Putamen (tissue), 1 donor: ENCODE measurements at regions not wholly inside any gene's neighbourhood (a gene's known extent, or its start where the extent isn't known, plus 50 kb on each side); places are given as distances from the start of the nearest gene placed in this dataset.
"Not testable (repeated sequence)": the region's sequence is repeated elsewhere in the genome, so short reads cannot be mapped to it uniquely, and the experiment has no call there.

Source experiments
- DNase-seq: peaks from one replicate; pipeline ENCODE4 v3.0.0-alpha.2; 2016; ENCODE audit warnings: low spot score

DNA sequence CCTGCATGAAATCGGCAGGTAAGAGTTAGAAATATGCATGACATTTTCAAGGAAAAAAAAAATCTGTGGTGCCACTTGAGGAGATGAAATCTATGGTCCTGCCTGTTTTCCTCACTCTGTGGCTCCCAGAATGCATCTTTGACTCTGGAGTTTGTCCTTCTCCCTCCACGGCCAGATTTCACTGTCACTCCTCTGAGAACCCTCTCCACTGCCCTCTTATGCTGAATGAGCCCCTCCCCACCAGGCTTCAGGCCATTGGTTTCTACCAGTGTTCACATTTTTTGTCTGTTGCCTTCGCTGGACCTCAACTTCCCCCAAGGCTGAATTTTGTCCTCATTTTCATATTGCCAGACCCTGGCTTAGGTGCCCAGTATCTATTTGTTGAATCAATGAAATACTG lies 235.0 kb downstream of the ZIC5 start:
- no peak for DNase-seq

DNA sequence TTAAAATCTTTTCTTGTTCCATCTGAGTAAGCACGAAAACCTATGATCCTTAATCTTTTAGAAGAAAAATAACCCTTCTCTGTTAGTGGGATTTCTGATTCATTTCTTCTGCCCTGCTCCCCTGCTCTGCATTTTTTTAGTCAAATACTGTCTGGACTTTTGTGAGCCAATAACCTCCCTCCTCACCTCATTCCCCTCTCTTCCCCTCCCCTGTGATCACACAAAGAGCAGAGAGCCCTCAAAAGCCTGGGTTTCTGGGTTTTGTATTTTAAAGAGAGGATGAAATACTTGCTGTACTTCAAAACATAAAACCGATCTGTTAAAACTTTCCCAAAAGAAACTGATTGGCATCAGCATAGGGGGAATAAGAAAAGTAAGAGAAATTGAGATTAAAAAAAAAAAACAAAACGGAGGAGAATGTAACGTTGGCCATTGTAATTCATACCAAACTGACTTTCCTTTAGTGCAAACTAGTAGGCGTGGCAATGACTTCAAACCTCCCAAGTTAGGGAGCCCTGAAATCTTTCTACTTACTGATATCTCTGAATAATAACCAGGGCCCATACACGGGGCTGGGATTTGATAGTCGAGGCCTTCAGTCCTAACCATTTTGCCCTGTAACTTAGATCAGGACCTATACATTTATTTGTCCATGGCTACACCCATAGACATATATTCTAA lies 232.9 kb downstream of the TM9SF2 start:
- DNase-seq, result no peak

DNA sequence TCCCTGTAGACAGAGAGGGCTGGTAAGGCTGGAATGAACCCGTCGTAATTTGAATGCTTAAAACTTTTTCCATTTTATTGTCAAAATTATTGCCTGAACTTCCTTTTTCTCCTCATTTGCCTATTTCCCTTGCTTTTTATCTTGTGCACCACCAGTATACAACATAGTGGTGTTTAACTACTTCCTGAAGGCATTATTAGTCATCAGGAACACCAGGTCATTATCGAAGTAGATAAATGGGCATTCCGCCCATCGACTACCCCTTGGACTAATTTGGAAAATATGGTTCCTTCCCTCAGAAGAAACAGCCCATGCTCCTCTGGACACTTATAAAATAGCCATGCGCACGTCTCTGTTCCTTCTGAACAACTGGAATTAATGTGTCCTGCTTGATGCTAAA lies 232.1 kb downstream of the TM9SF2 start:
- DNase-seq, result no peak

DNA sequence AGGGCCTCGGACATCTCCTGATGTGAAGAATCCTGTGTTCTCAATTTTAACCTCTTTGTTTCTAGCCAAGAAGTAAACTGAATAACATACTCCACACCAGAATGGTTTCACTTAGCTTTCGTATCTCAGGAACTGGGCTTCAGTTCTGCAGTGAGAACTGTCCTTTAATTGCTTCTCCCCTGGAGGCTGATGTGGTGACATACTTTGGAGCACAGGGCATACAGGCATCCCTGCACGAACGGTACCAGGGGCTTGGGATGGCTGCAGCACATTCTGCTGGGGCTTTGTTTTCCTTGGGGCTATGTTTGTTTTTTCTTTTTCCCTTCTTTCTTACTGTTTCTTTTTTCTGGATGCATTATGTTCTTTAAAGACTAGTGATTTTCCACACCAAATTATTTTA lies 230.5 kb downstream of the TM9SF2 start:
- no peak for DNase-seq

DNA sequence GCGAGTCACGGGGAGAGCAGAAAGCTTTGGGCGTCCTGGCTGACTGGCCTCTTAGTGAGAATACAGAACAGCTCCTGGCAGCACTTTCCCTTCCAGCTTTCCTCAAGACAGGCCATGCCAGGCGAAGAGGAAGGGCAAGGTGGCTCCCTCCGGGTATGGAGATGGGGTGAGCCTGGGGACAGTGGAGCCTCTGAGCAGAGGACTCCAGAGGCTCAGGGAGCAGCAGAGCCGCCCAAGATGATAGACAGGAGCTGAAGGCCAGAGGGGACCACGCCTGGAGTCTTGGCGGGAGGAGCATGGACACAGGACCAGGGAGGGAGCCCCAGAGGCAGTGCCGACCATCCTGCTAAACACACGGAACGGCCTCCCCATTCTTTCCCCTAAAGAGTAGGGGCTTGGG lies 229.1 kb downstream of the TM9SF2 start:
- no peak for DNase-seq

DNA sequence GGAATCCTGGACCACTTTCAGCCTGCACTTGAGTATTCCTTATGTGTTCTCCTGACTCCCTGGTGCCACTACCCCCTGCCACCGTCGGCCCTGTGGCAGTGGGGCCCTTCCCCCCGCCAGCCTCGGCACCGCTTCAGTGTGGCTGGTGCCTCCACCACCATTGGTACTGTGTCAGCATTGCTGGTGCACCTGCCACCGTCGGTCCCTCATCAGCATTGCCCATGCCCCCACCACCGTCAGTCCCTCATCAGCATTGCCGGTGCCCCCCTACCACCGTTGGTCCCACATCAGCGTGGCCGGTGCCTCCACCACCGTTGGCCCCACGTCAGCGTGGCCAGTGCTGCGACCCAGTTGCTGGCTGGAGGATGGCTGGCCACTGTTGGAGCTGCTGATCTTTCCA lies 228.5 kb downstream of the TM9SF2 start:
- DNase-seq, result no peak

DNA sequence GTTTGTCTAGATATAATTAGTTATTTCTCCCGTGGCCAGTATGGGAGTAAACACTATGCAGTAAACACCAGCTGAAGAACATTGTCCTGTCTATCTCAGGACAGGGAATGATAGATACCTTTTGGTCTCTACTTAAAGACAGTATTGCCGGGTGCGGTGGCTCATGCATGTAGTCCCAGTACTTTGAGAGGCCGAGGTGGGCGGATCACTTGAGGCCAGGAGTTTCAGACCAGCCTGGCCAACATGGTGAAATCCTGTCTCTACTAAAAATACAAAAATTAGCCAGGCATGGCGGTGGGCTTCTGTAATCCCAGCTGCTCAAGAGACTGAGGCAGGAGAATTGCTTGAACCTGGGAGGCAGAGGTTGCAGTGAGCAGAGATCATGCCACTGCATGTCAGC lies 226.4 kb downstream of the TM9SF2 start:
- DNase-seq, result not testable (repeated sequence)

DNA sequence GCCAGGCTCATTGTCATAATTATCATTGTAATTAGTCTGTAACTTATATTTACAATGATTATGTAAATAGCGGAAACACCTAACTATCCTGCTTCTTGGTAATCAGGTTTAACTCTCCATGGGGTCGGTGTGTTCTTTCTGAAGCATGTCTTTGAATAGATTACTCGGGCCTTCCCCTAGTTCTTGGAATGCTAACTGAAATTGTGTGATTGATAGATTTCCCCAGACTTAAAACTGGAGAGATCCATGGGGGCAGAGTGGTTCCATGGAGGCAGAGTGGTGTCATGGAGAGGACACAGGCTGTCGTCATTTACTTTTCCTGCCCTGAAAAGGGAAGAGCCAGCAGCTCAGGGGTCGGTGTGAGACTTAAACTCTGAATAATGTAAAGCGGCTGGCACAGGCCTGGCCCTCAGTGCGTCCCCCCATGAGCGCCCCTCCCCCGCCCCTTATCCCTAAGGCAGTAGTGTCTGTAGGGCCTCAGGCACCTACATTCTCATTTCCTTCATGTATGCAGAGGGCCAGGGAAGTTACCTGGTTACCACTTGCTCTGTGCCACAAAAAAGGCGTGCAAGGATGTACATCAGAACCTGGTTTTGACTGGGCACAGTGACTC lies 225.1 kb downstream of the TM9SF2 start:
- DNase-seq, result no peak

DNA sequence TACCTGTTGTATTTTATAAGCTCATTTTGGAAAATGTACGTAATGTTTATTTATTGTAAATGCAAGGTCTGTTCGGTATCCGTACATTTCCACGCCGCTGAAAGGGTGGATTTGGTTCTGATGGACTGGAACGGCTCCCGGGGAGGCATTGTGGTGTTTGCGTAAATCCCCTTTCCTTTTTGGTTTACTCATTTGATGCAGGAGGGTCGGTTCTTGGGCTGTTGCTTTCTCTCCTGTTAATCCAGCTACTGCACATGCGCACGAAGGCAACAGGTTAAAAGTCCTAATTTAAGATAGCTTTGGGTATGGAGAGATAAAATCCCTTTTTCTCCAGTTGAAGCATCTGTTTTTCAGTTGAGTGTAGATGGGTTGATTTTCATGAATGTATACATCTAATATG lies 224.4 kb downstream of the TM9SF2 start:
- DNase-seq, result no peak

DNA sequence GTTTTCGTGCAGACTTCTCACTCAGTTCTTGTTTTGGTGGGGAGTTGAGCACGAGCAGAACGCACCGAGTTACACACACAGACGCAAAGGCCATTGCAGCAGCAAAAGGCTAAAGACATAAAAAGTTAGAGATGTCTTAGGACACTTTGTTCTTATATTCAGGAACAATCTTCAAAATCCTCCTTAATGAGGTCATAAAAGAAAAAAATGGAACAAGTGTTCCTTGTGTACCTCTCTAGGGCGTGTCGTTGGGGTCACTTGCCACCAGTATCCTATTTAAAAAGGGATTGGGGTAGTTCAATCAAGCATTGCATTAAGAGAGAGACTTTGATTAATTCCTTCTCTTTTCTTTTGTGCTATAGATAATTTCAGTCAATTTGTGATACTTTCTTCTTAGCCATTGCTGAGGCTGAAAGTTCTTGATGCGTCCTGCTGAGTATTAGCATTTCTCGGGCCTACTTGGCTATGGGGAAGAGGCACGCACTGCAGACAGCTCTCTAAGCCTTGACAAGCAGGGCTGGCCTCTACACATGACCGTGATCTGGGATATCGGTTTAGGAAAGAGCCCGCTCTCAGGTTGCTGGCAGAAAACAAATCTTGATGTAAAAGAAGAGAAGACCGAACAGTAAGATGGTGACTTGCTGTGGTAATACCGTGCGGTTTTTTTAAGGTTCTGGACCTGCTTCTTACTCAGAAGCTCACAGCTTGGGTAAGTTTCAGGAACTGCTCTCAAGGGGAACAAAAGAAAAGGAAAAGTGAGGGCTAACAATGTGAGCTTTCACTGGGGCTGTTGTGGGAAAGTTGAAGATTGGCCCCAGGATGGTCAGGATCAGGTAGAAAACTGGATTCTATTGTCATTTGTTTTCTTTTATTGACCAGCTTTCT lies 223.6 kb downstream of the TM9SF2 start:
- DNase-seq, result no peak

DNA sequence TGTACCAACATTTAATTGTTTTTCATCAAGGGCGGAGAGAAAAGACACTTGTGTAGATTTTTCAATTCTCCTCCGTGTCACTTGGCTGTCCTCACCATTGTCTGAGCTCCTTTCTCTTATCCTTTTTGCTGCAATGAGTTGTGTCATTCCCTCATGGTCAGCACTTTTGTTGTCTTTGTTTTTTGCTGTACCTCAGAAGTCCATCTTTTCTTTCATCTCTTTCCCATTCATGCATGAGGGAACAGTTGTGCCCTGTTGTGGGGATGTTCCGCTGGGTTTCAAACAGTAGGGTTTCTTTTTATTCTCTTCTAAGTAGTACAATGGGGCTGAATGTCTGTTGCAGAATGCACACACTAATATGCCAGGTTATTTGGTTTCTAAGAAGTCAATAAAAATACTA lies 222.6 kb downstream of the TM9SF2 start:
- no peak for DNase-seq

DNA sequence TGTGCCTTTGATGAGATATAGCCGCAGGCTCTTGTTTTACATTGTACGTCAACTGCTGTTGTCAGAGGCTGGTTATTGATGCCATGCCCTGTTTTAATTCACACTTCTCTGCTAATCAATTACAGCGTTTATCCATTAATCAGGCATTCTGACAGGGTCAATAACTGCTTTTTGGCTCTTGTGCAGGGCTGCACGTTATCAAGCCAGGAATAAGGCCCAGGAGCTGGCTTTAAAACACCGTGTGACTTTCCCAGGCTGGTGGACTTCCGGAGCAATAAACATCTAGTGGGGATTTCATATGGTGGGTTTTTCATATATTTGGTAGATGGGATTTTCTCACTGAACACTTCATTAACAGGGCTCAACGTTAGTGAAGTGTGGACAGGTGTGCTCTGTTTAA lies 221.7 kb downstream of the TM9SF2 start:
- DNase-seq, result no peak

DNA sequence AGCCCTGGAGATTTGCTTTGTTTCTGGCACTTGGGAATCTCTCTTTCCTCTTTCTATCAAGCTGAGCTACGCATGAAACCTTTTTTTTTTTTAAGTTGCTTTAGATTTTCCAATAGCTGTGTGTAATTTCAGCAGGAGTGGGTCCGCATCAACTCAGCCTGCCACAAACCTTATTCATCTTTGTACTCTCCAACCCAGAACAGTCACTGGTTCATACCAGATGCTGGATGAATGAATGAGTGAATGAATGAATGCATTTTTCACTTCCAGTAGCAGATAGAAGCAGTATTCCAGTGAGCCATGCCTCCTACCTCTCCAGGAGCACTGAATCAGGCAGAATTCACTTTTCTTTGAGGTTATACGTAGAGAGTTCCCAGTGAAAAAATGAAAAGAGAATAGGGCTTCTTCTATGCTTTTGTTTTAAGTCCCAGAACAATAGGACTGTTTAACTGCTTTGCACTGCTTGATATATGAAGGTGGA lies 221.1 kb downstream of the TM9SF2 start:
- no peak for DNase-seq

DNA sequence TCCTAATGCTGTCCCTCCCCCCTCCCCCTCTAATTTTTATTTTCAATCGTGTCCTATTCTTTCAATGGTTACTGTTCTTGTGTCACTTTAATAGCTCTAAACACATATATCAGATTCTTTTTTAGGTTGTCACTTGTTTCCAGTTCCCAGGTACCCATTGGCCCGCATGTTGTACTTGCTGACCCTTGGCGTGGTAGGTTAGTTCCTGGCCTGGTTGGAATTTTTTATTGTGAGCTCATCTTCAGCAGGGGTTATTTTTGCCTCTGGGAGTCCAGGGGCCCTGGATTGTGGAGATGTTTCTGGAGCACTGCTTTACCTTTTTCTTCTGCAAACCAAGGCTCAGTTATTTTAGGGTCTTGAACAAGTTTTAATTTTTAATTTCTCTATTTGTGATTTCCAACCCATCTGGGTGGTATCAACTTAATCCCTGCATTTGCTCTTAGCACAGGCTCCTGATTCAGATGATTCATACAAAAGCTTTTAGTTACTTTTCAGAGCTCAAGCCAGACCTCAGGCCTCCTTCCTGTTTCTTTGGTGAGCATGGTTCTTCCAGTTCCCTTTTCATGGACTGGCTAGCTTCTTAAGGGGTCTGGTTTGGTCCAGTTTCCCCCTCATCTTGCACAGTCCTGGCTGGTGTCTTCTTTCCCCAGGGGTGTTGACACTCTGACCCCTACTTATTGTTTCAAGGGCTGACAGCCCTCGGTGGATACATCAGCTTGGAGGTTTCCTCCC lies 220.5 kb downstream of the TM9SF2 start:
- DNase-seq, result no peak

DNA sequence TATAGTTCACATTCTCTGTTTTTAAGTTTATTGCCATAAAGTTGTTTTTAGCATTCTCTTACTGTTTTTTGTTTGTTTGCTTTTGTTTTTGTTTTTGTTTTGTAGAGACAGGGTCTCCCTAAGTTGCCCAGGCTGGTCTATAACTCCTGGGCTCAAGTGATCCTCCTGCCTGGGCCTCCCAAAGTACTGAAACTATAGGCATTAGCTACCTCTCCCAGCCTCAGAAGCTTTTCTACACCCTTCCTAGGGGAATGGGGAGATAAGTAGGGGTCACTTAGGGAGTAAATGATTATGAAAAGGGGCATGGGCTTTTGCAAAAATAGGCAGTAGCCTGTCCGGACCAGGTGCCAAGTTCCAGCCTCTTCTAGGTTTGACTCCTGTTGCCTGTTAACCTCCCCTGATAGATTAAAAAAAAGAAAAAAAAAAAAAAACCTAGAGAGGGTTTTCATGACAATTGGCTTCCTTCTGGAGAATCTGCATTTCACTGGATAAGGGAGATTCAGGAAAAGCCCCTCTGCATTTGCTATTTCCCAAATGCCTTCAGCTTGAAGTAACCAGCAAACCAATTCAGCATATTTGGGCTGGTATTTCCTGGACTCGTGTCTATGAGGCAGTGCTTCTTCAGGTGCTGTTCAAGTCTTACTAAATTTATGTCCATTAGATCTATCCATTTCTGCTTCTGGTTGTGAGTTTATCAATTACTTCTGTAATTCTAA lies 216.8 kb downstream of the TM9SF2 start:
- no peak for DNase-seq

DNA sequence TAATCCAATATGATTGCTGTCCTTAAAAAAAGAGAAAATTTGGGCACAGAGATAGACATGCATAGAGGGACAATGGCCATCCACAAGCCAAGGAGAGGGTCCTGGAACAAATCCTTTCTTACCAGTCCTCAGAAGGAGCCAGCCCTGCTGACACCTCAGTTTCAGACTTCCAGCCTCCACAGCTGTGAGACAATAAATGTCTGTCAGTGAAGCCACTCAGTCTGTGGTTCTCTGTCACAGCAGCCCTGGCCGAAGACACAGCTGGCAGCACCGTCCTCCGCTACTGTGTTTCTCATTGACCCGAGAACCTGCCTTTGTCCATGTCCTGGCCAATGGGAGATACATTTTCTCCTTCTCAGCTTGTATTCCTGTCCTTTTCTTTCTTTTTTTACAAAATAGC lies 207.9 kb downstream of the TM9SF2 start:
- DNase-seq, result no peak

DNA sequence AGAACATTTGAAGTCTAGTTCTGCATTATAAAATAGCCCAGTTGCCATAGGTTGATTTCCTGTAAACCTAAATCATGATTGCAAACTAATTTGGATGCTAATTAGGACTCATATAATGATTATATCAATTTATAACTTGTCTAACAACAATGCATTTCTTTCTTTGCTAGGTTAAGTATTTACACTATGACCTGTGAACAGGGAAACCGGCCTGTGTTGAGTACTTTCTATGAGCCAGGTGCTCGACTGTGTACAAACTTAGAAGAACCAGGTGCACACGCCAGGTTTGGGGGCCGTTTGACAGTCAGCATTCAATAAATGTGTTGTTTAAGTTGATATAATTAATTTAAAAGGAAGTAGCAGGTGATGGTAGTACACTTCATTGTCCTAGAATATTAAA lies 203.1 kb downstream of the TM9SF2 start:
- DNase-seq, result no peak

DNA sequence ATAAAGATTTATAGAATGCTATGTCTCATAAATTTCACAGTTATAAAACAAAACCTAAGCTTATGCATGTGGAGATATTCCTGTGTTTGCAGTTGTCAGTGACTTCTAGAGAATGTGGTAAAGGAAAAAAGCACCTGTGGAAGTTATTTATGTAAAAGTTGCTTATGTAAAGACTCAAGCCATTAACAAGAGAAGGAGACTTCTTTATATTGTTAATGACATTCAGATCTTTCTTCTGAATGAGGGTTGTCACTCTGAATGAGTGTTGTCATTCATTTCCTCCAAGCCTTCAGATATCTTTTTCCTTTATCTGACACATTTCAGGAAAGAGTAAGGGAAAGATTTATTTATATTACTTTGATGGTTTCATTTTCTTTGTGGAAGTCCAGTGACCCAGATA lies 202.6 kb downstream of the TM9SF2 start:
- no peak for DNase-seq

DNA sequence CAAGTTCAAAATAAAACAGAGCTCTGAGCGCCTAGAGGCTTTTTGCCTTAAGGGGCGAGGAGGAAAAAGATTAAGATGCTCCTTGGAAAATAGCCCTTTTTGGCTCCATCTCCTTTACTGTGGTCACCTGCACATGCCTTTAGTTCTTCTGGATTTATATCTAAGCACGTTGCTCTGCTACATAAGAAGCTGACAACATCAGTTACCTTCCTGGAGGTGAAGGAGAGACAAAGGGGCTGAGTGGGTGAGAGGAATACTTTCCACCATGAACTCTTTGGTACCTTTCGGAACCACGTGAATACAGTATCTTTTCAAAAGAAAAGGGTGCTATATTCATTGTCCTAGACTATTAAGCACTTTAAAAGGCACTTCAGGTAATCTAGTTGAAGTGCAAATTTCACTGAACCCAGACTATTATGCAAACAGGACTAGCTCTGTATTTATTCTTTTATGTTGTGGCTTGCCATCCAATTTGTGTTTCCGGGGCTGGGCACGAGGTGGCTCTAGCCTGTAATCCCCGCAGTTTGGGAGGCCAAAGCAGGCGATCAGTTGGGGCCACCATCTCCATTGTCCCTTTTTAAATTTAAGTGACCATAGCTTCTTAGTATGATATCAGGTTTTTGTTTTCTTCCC lies 201.5 kb downstream of the TM9SF2 start:
- no peak for DNase-seq

DNA sequence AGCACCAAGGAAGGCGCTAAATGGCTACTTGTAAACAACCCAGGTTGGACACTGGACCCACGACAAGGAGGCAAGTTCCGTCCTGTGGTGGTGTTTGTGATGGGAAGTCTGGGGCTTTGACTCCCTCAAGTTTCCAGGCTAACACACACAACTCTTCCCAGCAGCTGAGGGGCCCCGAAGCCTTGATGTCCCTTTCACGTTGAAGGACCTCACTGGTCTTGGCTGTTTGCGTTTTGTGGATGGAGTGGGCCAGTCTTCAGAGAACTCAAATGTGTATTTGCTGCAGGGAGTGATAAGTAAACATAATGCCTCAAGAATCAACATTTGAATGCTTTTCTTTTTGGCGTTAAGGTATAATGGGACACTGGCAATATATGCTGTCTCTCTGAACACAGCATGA lies 199.2 kb downstream of the TM9SF2 start:
- DNase-seq, result no peak

DNA sequence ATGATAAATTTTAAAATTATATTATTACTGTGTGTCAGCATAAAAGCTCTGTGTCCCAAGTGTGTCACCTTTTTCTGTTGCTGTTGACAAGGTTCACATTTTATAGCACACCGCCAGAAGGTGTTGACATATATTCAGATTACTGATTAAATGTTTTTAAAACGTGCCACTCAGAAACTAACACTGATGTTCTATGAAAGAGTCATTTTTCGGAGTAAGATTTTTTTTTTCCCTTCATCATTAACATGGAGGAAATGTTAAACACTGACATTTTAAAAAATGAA lies 197.5 kb downstream of the TM9SF2 start:
- DNase-seq, result no peak
